ENCODE measurements at regions not wholly inside any gene's neighbourhood (a gene's known extent, or its start where the extent isn't known, plus 50 kb on each side); places are given as distances from the start of the nearest gene placed in this dataset.
A peak's percentile ranks its signal among the peaks of the same experiment; 100 is the strongest.

GRCh38 chr18:1575084-1575483, 670.4 kb downstream of the ADCYAP1 start:
- no peaks in the 10 kb centered on the region for H3K4me1 Mint-ChIP-seq (ENCODE audit: unreplicated experiment)
- no peak for DNase-seq (ENCODE audit: extremely low spot score, unreplicated experiment)
- H3K4me3 Mint-ChIP-seq, result no peak overlapping the region
- peaks cover 3% of the 10 kb centered on the region for H3K27me3 Mint-ChIP-seq
- no peaks in the 10 kb centered on the region for H3K9me3 Mint-ChIP-seq
- no peak overlapping the region for H3K27ac Mint-ChIP-seq
- no peaks in the 10 kb centered on the region for H3K36me3 Mint-ChIP-seq
- TF ChIP-seq CTCF (conservative IDR thresholded peaks at IDR 0.05), result no peak

- no peak for DNase-seq (ENCODE audit: extremely low spot score, unreplicated experiment)
- H3K27me3 Mint-ChIP-seq, result peaks cover 10% of the 10 kb centered on the region
- TF ChIP-seq CTCF (conservative IDR thresholded peaks at IDR 0.05), result no peak
- H3K36me3 Mint-ChIP-seq, result no peaks in the 10 kb centered on the region
- no peaks in the 10 kb centered on the region for H3K4me1 Mint-ChIP-seq (ENCODE audit: unreplicated experiment)
- H3K4me3 Mint-ChIP-seq, result no peak overlapping the region
- no peaks in the 10 kb centered on the region for H3K9me3 Mint-ChIP-seq
- no peak overlapping the region for H3K27ac Mint-ChIP-seq
Observed at GRCh38 chr18:1578505-1578904, 673.8 kb downstream of the ADCYAP1 start.

GRCh38 chr18:1581581-1581980, 676.9 kb downstream of the ADCYAP1 start:
- H3K36me3 Mint-ChIP-seq, result no peaks in the 10 kb centered on the region
- H3K27ac Mint-ChIP-seq, result no peak overlapping the region
- TF ChIP-seq CTCF (conservative IDR thresholded peaks at IDR 0.05), result no peak
- DNase-seq (ENCODE audit: extremely low spot score, unreplicated experiment), result no peak
- H3K4me3 Mint-ChIP-seq, result no peak overlapping the region
- H3K27me3 Mint-ChIP-seq, result peaks cover 20% of the 10 kb centered on the region
- no peaks in the 10 kb centered on the region for H3K9me3 Mint-ChIP-seq
- no peaks in the 10 kb centered on the region for H3K4me1 Mint-ChIP-seq (ENCODE audit: unreplicated experiment)

GRCh38 chr18:1585881-1586488, 681.3 kb downstream of the ADCYAP1 start:
- no peak overlapping the region for H3K27ac Mint-ChIP-seq
- no peaks in the 10 kb centered on the region for H3K9me3 Mint-ChIP-seq
- TF ChIP-seq CTCF (conservative IDR thresholded peaks at IDR 0.05), result peak; percentile 80
- H3K36me3 Mint-ChIP-seq, result no peaks in the 10 kb centered on the region
- no peak overlapping the region for H3K4me3 Mint-ChIP-seq
- no peak for DNase-seq (ENCODE audit: extremely low spot score, unreplicated experiment)
- peaks cover 20% of the 10 kb centered on the region for H3K27me3 Mint-ChIP-seq
- H3K4me1 Mint-ChIP-seq (ENCODE audit: unreplicated experiment), result no peaks in the 10 kb centered on the region

- H3K27me3 Mint-ChIP-seq, result no peaks in the 10 kb centered on the region
- no peak overlapping the region for H3K4me3 Mint-ChIP-seq
- H3K27ac Mint-ChIP-seq, result no peak overlapping the region
- H3K9me3 Mint-ChIP-seq, result no peaks in the 10 kb centered on the region
- no peak for DNase-seq (ENCODE audit: extremely low spot score, unreplicated experiment)
- no peaks in the 10 kb centered on the region for H3K36me3 Mint-ChIP-seq
- TF ChIP-seq CTCF (conservative IDR thresholded peaks at IDR 0.05), result no peak
- H3K4me1 Mint-ChIP-seq (ENCODE audit: unreplicated experiment), result no peaks in the 10 kb centered on the region
Observed at GRCh38 chr18:1593091-1593490, 688.4 kb downstream of the ADCYAP1 start.

- Mint-ChIP-seq H3K36me3 (no peaks in the 10 kb centered on the region), H3K4me1 (ENCODE audit: unreplicated experiment) (no peaks in the 10 kb centered on the region), H3K4me3 (no peak overlapping the region), H3K27ac (no peak overlapping the region), H3K27me3 (no peaks in the 10 kb centered on the region), H3K9me3 (no peaks in the 10 kb centered on the region)
- DNase-seq (ENCODE audit: extremely low spot score, unreplicated experiment), result no peak
- TF ChIP-seq CTCF (conservative IDR thresholded peaks at IDR 0.05), result no peak
Observed at GRCh38 chr18:1595195-1595594, 690.5 kb downstream of the ADCYAP1 start.
